Liver (tissue), 3 donors: ENCODE measurements at regions not wholly inside any gene's neighbourhood (a gene's known extent, or its start where the extent isn't known, plus 50 kb on each side); places are given as distances from the start of the nearest gene placed in this dataset.

Source experiments
- CTCF ChIP-seq: fragments of 150-350 bp; IDR thresholded peaks from 2 replicates; pipeline ENCODE4 v1.5.1; 2017; ENCODE audit warnings: improper control_type of control experiment, low read depth, low read length; ENCODE audit not compliant: missing input control
- HNF4A ChIP-seq, 2 donors: conservative IDR thresholded peaks; 2 replicates each; pipeline ENCODE4 v1.6.1; 2016; ENCODE audit warnings: antibody characterized with exemption in 2 of 2, mild to moderate bottlenecking in 2 of 2
- MAX ChIP-seq: IDR thresholded peaks from 2 replicates; pipeline ENCODE4 v1.6.1; 2016; ENCODE audit warnings: antibody characterized with exemption
- REST ChIP-seq: IDR thresholded peaks from 2 replicates; pipeline ENCODE4 v1.6.1; 2016; ENCODE audit warnings: antibody characterized with exemption, mild to moderate bottlenecking
- SP1 ChIP-seq: IDR thresholded peaks from 2 replicates; pipeline ENCODE4 v1.6.1; 2018; ENCODE audit warnings: antibody characterized with exemption, mild to moderate bottlenecking
- TAF1 ChIP-seq: conservative IDR thresholded peaks from 2 replicates; pipeline ENCODE4 v1.6.1; 2016; ENCODE audit warnings: antibody characterized with exemption, mild to moderate bottlenecking
- YY1 ChIP-seq: IDR thresholded peaks from 2 replicates; pipeline ENCODE4 v1.6.1; 2016; ENCODE audit warnings: antibody characterized with exemption, mild to moderate bottlenecking
- donor health status: healthy.
- donor health status: healthy.

GRCh38 chr4:120202222-120202621, 135.6 kb upstream of the MAD2L1 start:
- TF ChIP-seq CTCF (no peak), YY1 (no peak), SP1 (no peak), REST (no peak), HNF4A (conservative IDR thresholded peaks at IDR 0.05) (no peak), MAX (no peak), TAF1 (no peak)
